Hematopoietic multipotent progenitor cell treated with erythropoietin and hydrocortisone succinate and interleukin-3 and kit ligand, for 15 days (in vitro differentiated cells): ENCODE measurements at regions not wholly inside any gene's neighbourhood (a gene's known extent, or its start where the extent isn't known, plus 50 kb on each side); places are given as distances from the start of the nearest gene placed in this dataset.
"Not testable (repeated sequence)": the region's sequence is repeated elsewhere in the genome, so short reads cannot be mapped to it uniquely, and the experiment has no call there.

Source experiments
- DNase-seq: peaks from one replicate; pipeline ENCODE4 v3.0.0-alpha.2; 2015; ENCODE audit warnings: low spot score

- DNase-seq: no peak
These were observed 154.0 kb downstream of the REEP3 start for GRCh38 chr10:63675171-63675570.

- DNase-seq: no peak
These were observed 155.8 kb downstream of the REEP3 start for GRCh38 chr10:63677001-63677400.

- not testable (repeated sequence) for DNase-seq
These were observed 159.3 kb downstream of the REEP3 start for GRCh38 chr10:63680545-63680944.

- no peak for DNase-seq
These were observed 160.9 kb downstream of the REEP3 start for GRCh38 chr10:63681993-63682697.

- not testable (repeated sequence) for DNase-seq
These were observed 161.5 kb downstream of the REEP3 start for GRCh38 chr10:63682698-63683052.

- no peak for DNase-seq
These were observed 162.0 kb downstream of the REEP3 start for GRCh38 chr10:63683223-63683622.

- no peak for DNase-seq
These were observed 162.5 kb downstream of the REEP3 start for GRCh38 chr10:63683686-63684085.

- DNase-seq: no peak
These were observed 163.2 kb downstream of the REEP3 start for GRCh38 chr10:63684257-63684936.

GRCh38 chr10:63689768-63690167 lies 168.6 kb downstream of the REEP3 start:
- no peak for DNase-seq

GRCh38 chr10:63692220-63692896 lies 171.2 kb downstream of the REEP3 start:
- no peak for DNase-seq

- not testable (repeated sequence) for DNase-seq
These were observed 171.8 kb downstream of the REEP3 start for GRCh38 chr10:63693021-63693420.

GRCh38 chr10:63696205-63696604 lies 175.0 kb downstream of the REEP3 start:
- no peak for DNase-seq

- no peak for DNase-seq
These were observed 177.0 kb downstream of the REEP3 start for GRCh38 chr10:63697956-63698786.

GRCh38 chr10:63698787-63699150 lies 177.6 kb downstream of the REEP3 start:
- no peak for DNase-seq

GRCh38 chr10:63699785-63700613 lies 178.8 kb downstream of the REEP3 start:
- no peak for DNase-seq

GRCh38 chr10:63700631-63701156 lies 179.5 kb downstream of the REEP3 start:
- DNase-seq: no peak

- DNase-seq: no peak
These were observed 180.9 kb downstream of the REEP3 start for GRCh38 chr10:63702092-63702491.

GRCh38 chr10:63703113-63703670 lies 182.0 kb downstream of the REEP3 start:
- DNase-seq: no peak

GRCh38 chr10:63703740-63704345 lies 182.6 kb downstream of the REEP3 start:
- DNase-seq: no peak

GRCh38 chr10:63707254-63707910 lies 186.2 kb downstream of the REEP3 start:
- peak; percentile 9 for DNase-seq
